ENCODE measurements at regions not wholly inside any gene's neighbourhood (a gene's known extent, or its start where the extent isn't known, plus 50 kb on each side); places are given as distances from the start of the nearest gene placed in this dataset.

DNA sequence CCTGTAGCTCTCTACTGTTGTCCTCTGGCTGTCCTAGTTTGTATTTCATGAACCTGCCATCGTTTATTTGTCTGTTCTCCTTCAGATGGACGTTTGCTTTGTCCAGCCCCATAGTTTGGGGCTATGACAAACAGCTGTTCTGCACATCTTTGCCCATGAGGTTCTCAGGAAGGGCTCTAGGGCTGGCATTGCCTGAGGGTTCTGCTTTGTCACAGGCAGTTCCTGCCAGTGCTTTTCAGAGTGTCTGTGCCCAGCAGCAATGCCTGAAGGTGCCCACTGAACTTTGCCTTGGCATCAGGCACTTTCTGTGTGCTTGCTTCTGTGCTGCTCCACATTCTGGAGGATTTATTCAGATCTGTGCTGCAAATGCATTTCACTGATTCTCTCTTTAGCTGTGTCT lies 361.3 kb downstream of the TMEM121 start:
- TF ChIP-seq, protein P1, sequence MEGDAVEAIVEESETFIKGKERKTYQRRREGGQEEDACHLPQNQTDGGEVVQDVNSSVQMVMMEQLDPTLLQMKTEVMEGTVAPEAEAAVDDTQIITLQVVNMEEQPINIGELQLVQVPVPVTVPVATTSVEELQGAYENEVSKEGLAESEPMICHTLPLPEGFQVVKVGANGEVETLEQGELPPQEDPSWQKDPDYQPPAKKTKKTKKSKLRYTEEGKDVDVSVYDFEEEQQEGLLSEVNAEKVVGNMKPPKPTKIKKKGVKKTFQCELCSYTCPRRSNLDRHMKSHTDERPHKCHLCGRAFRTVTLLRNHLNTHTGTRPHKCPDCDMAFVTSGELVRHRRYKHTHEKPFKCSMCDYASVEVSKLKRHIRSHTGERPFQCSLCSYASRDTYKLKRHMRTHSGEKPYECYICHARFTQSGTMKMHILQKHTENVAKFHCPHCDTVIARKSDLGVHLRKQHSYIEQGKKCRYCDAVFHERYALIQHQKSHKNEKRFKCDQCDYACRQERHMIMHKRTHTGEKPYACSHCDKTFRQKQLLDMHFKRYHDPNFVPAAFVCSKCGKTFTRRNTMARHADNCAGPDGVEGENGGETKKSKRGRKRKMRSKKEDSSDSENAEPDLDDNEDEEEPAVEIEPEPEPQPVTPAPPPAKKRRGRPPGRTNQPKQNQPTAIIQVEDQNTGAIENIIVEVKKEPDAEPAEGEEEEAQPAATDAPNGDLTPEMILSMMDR (IDR thresholded peaks at IDR 0.05), result no peak
- TF ChIP-seq EP300 (IDR thresholded peaks at IDR 0.05) (no peak), POLR2A (IDR thresholded peaks at IDR 0.05) (no peak)
